ENCODE measurements at regions not wholly inside any gene's neighbourhood (a gene's known extent, or its start where the extent isn't known, plus 50 kb on each side); places are given as distances from the start of the nearest gene placed in this dataset.
"Not testable (repeated sequence)": the region's sequence is repeated elsewhere in the genome, so short reads cannot be mapped to it uniquely, and the experiment has no call there.

DNA sequence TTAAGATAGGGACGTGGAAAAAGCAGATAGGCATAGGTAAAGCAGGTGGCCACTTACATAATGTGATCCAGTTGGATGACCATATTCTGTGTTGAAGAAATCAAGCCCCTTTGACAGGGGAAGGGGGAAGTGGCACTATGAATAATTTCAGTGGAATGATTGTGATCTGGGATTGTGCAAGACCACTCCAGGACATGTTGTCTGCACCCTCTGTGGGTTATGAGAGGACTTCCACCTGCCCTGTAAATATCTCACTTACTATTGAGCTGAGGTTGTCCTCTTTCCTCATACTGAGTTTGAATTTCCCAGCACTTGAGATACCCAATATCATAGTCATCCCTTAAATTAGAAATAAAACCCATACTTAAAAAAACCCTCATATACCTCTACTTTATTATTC lies 220.7 kb downstream of the IRS1 start:
- DNase-seq (ENCODE audit: low spot score) = no peak

GRCh38 chr2:226578373-226578772 lies 221.2 kb downstream of the IRS1 start:
- no peak for DNase-seq (ENCODE audit: low spot score)

GRCh38 chr2:226575928-226576327 lies 223.7 kb downstream of the IRS1 start:
- DNase-seq (ENCODE audit: low spot score) = no peak

GRCh38 chr2:226573158-226573557 lies 226.5 kb downstream of the IRS1 start:
- no peak for DNase-seq (ENCODE audit: low spot score)

- no peak for DNase-seq (ENCODE audit: low spot score)
These were observed 235.0 kb downstream of the IRS1 start for GRCh38 chr2:226564667-226565066.

- no peak for DNase-seq (ENCODE audit: low spot score)
These were observed 237.7 kb downstream of the IRS1 start for GRCh38 chr2:226561962-226562361.

GRCh38 chr2:226560325-226560724 lies 239.3 kb downstream of the IRS1 start:
- no peak for DNase-seq (ENCODE audit: low spot score)

- DNase-seq (ENCODE audit: low spot score) = no peak
These were observed 240.1 kb downstream of the IRS1 start for GRCh38 chr2:226559536-226559935.

- DNase-seq (ENCODE audit: low spot score) = no peak
These were observed 241.2 kb downstream of the IRS1 start for GRCh38 chr2:226558418-226558817.

DNA sequence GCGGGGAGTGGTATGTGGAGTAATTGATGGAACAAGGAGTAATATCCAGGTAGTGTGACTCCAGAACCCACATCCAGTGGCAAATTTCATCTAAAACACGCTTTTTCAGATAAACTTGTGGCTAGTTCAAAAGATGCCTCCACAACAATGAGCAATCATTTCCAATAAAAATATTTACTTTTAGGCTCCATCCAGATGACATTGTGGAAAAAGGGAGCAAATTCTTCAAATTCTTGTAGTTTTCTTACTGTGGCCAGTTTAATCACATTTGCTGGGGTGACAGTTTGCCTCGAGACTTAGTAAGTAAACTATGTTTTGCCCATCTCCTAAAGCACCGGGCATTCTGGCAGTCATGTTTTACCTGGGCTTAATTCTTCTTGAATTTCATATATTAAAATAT lies 243.6 kb downstream of the IRS1 start:
- DNase-seq (ENCODE audit: low spot score) = peak; percentile 12

DNA sequence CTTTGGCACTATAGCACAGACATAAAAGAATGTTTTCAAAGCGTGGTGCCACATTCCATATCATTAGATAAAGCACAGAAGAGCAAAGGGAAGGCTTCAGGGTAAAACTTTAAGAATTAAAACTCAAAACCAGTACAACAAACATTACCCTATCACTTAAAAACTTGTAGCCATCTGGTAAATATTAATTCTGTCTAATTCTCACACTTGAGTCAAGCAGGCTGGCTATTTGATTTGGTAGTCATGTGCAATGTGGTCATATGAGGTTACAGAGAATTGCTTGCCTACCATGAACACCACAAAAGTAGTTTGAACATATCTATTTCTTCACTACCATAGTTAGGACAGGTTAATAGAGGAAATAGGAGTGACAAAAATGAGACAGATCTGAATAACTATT lies 244.9 kb downstream of the IRS1 start:
- DNase-seq (ENCODE audit: low spot score) = no peak

DNA sequence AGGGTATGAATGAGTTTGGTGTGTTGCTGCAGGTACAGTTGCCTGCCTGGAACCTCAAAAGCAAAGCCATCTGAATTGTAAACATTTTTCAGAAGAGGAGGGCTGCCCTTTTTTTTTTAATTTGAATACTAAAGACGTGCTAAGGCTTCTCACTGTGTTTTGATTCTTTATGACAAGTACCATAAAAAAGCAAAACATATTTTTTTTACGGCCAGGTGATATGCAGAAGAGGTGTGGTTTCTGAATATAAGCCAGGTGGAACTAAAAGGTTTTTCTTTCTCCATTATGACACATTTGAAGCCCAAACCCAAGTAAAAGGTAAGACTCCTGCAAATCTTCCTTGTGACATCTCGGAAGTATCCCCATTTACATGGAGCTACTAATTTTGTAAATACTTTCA lies 246.3 kb downstream of the IRS1 start:
- no peak for DNase-seq (ENCODE audit: low spot score)

DNA sequence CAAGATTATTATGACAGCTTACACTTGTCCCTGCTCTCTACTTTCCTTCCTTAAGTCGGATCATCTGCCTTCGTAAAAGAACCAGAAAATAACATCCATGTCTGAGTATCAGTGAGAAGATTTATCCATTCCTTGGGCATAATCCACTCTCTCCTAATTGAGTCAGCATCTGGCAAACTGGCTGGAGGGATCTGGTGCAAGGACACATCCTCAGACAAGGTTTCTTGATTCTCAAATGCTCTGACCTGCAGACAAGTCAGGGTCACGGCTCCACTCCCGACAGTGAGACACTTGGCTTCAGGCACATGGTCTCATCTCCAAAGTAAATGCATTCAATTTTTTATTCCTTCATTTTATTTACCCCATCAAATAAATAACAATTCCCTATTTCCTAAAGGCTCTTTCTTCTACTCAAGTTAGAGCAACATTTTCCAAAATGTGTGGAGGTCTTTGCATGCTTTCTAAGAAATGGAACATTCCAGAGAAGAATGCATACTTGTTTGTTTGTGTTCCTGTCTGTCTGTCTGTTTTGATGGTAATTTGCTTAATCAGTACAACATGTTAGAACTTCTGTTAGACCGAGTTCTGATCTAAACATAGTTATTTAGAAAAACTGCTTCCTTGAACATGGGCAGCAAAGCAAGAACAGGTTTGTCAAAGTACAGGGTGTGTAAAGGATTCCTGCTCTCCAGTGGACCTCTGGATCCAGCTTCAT lies 246.9 kb downstream of the IRS1 start:
- DNase-seq (ENCODE audit: low spot score) = no peak

DNA sequence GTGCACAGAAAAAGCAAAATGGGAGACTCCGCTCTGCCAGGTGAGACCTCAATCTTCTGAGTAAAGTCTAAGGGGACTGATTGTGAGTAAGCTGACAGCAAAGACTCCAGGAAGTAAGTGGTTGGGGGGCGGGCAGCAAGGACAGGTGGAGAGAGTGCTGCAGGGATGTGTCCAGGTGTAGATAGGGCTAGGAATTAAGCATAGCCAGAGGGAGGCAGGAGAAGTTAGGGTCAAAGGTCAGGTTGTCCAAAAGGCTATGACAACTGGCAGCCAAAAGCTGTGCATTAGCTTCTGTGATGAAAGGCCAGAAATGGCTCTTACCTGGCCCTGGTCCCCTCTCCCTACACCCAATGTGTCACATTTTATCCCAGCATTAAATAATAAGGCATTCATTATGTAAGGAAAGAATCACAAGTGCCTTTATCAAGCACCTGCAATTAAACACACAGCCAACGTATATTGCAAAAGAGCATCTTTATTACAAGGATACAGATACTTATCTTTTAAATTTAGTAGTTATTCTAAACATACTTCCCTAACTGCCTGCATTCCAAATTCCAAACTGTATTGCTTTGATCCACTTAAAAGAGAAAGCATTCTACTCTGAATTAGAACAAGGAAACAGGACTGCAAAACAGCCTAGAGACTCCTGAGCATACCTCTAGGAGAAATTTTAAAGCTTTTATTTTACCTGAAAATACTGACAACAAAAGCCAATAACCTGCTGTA lies 247.9 kb downstream of the IRS1 start:
- no peak for DNase-seq (ENCODE audit: low spot score)

DNA sequence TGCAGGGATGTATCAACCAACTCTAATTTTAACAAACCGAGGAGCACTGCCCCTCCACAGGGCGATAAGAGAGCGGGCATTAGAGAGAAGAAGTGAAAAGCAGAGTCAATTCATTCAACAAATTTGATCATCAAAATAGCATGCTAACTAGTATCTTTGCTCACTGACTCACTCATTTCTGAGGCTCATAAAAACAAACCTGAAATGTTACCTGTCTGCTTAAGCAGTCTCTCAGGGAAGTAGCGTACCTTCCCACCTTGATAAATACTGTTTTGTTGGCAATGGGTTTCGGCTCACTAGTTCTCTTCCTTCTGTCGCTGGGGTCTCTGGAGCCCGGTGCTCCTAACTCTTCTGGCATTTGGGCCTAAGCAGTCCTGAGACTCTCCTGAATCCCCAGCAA lies 248.8 kb downstream of the IRS1 start:
- no peak for DNase-seq (ENCODE audit: low spot score)

DNA sequence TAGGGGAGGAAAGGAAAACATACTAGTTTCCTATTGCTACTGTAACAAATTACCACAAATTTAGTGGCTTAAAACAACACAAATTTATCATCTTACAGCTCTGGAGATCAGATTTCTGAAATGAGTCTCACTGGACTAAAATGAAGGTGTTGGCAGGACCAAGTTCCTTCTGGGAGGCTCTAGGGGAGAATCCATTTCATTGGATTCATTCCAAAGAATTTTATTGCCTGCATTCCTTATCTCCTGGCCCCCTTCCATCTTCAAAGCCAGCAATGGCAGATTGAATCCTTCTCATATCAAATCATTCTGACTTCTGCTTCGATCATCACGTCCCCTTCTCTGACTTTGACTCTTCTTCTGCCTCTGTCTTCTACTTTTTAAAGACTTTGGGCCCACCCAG lies 250.9 kb downstream of the IRS1 start:
- DNase-seq (ENCODE audit: low spot score) = no peak

- peak; percentile 4 for DNase-seq (ENCODE audit: low spot score)
These were observed 254.9 kb downstream of the IRS1 start for GRCh38 chr2:226544596-226545210.

GRCh38 chr2:226540204-226540994 lies 259.2 kb downstream of the IRS1 start:
- DNase-seq (ENCODE audit: low spot score) = no peak

- no peak for DNase-seq (ENCODE audit: low spot score)
These were observed 263.2 kb downstream of the IRS1 start for GRCh38 chr2:226536410-226536809.

- not testable (repeated sequence) for DNase-seq (ENCODE audit: low spot score)
These were observed 266.6 kb downstream of the IRS1 start for GRCh38 chr2:226532976-226533375.

GRCh38 chr2:226531061-226531810 lies 268.4 kb downstream of the IRS1 start:
- no peak for DNase-seq (ENCODE audit: low spot score)

DNA sequence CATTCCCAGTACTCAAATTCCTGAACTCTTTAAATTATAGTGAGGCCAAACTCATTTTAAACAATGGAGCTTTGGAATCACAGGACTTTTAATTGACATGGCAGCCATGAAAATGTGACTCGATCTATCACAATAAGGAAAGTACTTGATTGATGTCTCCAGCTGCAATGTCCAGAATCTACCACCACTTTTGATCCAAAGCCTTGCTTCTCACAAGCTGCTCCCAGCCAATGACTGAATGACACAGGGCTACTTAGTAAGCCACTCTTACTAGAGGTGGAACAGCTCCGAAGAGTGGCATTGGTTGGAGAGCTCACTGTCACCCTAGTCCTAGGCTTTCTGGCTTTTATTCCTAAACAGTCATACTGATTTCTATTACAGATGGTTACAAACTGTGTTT lies 270.1 kb downstream of the IRS1 start:
- no peak for DNase-seq (ENCODE audit: low spot score)

Measured in AG08396 (cell line).